SU-DHL-6 (cell line): ENCODE measurements at regions not wholly inside any gene's neighbourhood (a gene's known extent, or its start where the extent isn't known, plus 50 kb on each side); places are given as distances from the start of the nearest gene placed in this dataset.

Experiments used
- H2AFZ ChIP-seq: fragments of 200-600 bp; sonication (generic); 2 replicates; pipeline ENCODE4 v1.6.1; 2014; ENCODE audit warnings: low read depth, mild to moderate bottlenecking, moderate library complexity, mixed read lengths, antibody characterized with exemption, low read length; ENCODE audit not compliant: severe bottlenecking
- H3F3A ChIP-seq: fragments of 200-600 bp; shearing (Covaris generic); 2 replicates; pipeline ENCODE4 v1.6.0; 2016; ENCODE audit warnings: antibody characterized with exemption, mild to moderate bottlenecking; ENCODE audit not compliant: insufficient read depth
- H3K27ac ChIP-seq: fragments of 200-600 bp; sonication (generic); 2 replicates; pipeline ENCODE4 v1.5.1; 2016; ENCODE audit warnings: low read depth, mild to moderate bottlenecking, low read length, moderate library complexity, mixed read lengths
- H3K27me3 ChIP-seq: fragments of 200-600 bp; sonication (generic), shearing (Covaris generic); 2 replicates; pipeline ENCODE4 v1.6.0; 2014; ENCODE audit warnings: mild to moderate bottlenecking, low read length
- H3K36me3 ChIP-seq: fragments of 200-600 bp; sonication (generic); 2 replicates; pipeline ENCODE4 v1.6.1; 2014; ENCODE audit warnings: mild to moderate bottlenecking, low read length, mixed read lengths
- H3K4me2 ChIP-seq: fragments of 300-600, 200-600 bp; shearing (Covaris generic), sonication (generic); 2 replicates; pipeline ENCODE4 v1.6.0; 2014; ENCODE audit warnings: low read length, low read depth, mild to moderate bottlenecking; ENCODE audit not compliant: poor library complexity, severe bottlenecking
- H3K4me3 ChIP-seq: fragments of 200-600 bp; sonication (generic); 2 replicates; pipeline ENCODE4 v1.5.1; 2014; ENCODE audit warnings: antibody characterized with exemption, low read length, mild to moderate bottlenecking, mixed read lengths; ENCODE audit not compliant: insufficient read depth, poor library complexity, severe bottlenecking
- H3K79me2 ChIP-seq: fragments of 200-600 bp; sonication (generic); 2 replicates; pipeline ENCODE4 v1.6.1; 2014; ENCODE audit warnings: mild to moderate bottlenecking, low read length, moderate library complexity; ENCODE audit not compliant: insufficient read depth
- H3K9ac ChIP-seq: fragments of 200-600 bp; sonication (generic); 2 replicates; pipeline ENCODE4 v1.7.0; 2014; ENCODE audit warnings: mild to moderate bottlenecking, low read length
- H3K9me2 ChIP-seq: fragments of 200-600 bp; sonication (generic); replicated peaks from 2 replicates; pipeline ENCODE4 v1.6.1; 2014; ENCODE audit warnings: low read length; ENCODE audit not compliant: insufficient read depth
- H3K9me3 ChIP-seq: fragments of 200-600 bp; sonication (generic); 2 replicates; pipeline ENCODE4 v1.6.1; 2014; ENCODE audit warnings: low read length, mixed read lengths; ENCODE audit not compliant: insufficient read depth
- H4K20me1 ChIP-seq: fragments of 200-600 bp; sonication (generic); 2 replicates; pipeline ENCODE4 v1.6.1; 2014; ENCODE audit warnings: low read depth, mild to moderate bottlenecking, antibody characterized with exemption, low read length, moderate library complexity, mixed read lengths
- CTCF ChIP-seq: fragments of 200-600 bp; sonication (generic); IDR thresholded peaks from one replicate; pipeline ENCODE4 v1.5.1; 2017; ENCODE audit warnings: antibody characterized with exemption, mild to moderate bottlenecking, low read length, moderate library complexity; ENCODE audit not compliant: insufficient read depth, poor library complexity, severe bottlenecking
- EZH2phosphoT487 ChIP-seq: fragments of 200-600 bp; sonication (generic), shearing (Covaris generic); conservative IDR thresholded peaks from 2 replicates; pipeline ENCODE4 v1.6.1; 2018; ENCODE audit warnings: mild to moderate bottlenecking, antibody characterized with exemption, low read length, moderate library complexity, mixed read lengths

GRCh38 chr11:112403432-112403831 lies 142.8 kb upstream of the PLET1 start:
- Histone ChIP-seq H3K36me3 (no peaks in the 10 kb centered on the region), H4K20me1 (no peaks in the 10 kb centered on the region), H2AFZ (no peak overlapping the region), H3F3A (no peaks in the 10 kb centered on the region), H3K27me3 (no peaks in the 10 kb centered on the region), H3K4me2 (no peak overlapping the region), H3K9ac (no peak overlapping the region), H3K9me3 (no peaks in the 10 kb centered on the region), H3K4me3 (no peak overlapping the region), H3K9me2 (no peaks in the 10 kb centered on the region), H3K79me2 (no peaks in the 10 kb centered on the region), H3K27ac (no peak overlapping the region)
- TF ChIP-seq EZH2phosphoT487 (no peak), CTCF (no peak)

GRCh38 chr11:112404112-112404511 lies 143.5 kb upstream of the PLET1 start:
- no peaks in the 10 kb centered on the region for H3K36me3 ChIP-seq
- no peaks in the 10 kb centered on the region for H3K9me3 ChIP-seq
- no peak overlapping the region for H3K4me3 ChIP-seq
- no peaks in the 10 kb centered on the region for H4K20me1 ChIP-seq
- H3K9me2 ChIP-seq = no peaks in the 10 kb centered on the region
- H3K4me2 ChIP-seq = no peak overlapping the region
- H3K27ac ChIP-seq = no peak overlapping the region
- H2AFZ ChIP-seq = no peak overlapping the region
- no peaks in the 10 kb centered on the region for H3F3A ChIP-seq
- H3K9ac ChIP-seq = no peak overlapping the region
- TF ChIP-seq CTCF (no peak), EZH2phosphoT487 (no peak)
- H3K79me2 ChIP-seq = no peaks in the 10 kb centered on the region
- no peaks in the 10 kb centered on the region for H3K27me3 ChIP-seq

GRCh38 chr11:112408517-112408916 lies 147.9 kb upstream of the PLET1 start:
- Histone ChIP-seq H3K36me3 (no peaks in the 10 kb centered on the region), H3F3A (no peaks in the 10 kb centered on the region), H3K27me3 (no peaks in the 10 kb centered on the region), H4K20me1 (no peaks in the 10 kb centered on the region), H3K9me3 (no peaks in the 10 kb centered on the region), H3K4me3 (no peak overlapping the region), H3K9ac (no peak overlapping the region), H2AFZ (no peak overlapping the region), H3K27ac (no peak overlapping the region), H3K9me2 (no peaks in the 10 kb centered on the region), H3K79me2 (no peaks in the 10 kb centered on the region), H3K4me2 (no peak overlapping the region)
- no peak for TF ChIP-seq EZH2phosphoT487

- H3K4me2 ChIP-seq = no peak overlapping the region
- H3K27me3 ChIP-seq = no peaks in the 10 kb centered on the region
- no peaks in the 10 kb centered on the region for H3K9me2 ChIP-seq
- TF ChIP-seq EZH2phosphoT487 (no peak), CTCF (no peak)
- no peaks in the 10 kb centered on the region for H3K79me2 ChIP-seq
- H3K27ac ChIP-seq = no peak overlapping the region
- no peaks in the 10 kb centered on the region for H4K20me1 ChIP-seq
- no peak overlapping the region for H3K9ac ChIP-seq
- no peaks in the 10 kb centered on the region for H3K36me3 ChIP-seq
- H3F3A ChIP-seq = no peaks in the 10 kb centered on the region
- no peak overlapping the region for H2AFZ ChIP-seq
- H3K4me3 ChIP-seq = no peak overlapping the region
- H3K9me3 ChIP-seq = no peaks in the 10 kb centered on the region
Observed at GRCh38 chr11:112410325-112410724, 149.7 kb upstream of the PLET1 start.
